Retina (tissue), 1 donor: ENCODE measurements at regions not wholly inside any gene's neighbourhood (a gene's known extent, or its start where the extent isn't known, plus 50 kb on each side); places are given as distances from the start of the nearest gene placed in this dataset.
A peak's percentile ranks its signal among the peaks of the same experiment; 100 is the strongest.

Experiments used
- DNase-seq: peaks from one replicate; pipeline ENCODE4 v3.0.0-alpha.2; 2016

- DNase-seq = no peak
Observed at GRCh38 chr14:75333606-75334548, 55.2 kb downstream of the FOS start.

GRCh38 chr14:75334549-75335051, 56.0 kb downstream of the FOS start:
- peak; percentile 13 for DNase-seq

DNA sequence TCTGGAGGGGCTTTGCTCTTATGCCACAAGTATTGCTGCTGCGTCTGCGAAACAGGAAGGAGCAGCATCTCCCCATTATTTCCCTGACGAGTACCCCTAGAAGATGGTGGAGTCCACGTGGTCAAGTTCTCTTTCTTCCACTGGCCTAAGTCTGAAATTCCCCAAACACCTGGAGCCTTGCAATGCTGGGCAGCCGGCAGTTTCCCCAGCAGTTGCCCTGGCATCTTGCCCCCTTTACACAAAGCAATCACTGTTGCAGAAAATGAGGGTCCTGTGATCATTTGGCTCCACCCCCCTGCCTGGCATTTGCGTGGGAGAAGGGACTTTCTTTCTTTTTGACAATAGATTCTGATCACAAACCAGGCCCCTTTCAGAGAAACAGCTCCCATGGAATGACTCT, 56.9 kb downstream of the FOS start:
- peak; percentile 56 for DNase-seq

- no peak for DNase-seq
Observed at GRCh38 chr14:75338398-75338797, 59.8 kb downstream of the FOS start.

DNA sequence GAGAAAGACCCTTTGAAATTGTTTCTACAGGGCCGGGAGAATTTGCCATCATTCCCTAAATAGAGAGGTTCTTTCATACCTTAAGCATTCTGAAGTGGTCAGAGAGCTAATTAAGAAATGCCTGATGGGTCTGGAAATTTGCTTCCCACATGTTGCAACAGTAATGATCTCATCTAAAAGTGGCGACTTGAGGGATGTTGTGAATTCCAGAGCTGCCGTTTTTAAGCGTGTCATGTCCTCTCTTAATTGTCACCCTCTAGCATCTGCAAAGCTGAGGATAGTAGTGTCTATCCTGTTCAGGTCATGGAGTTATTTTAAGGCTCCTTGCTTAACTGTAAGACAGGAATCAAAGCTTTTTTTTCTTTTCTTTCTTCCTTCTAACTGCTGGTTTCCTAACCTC, 60.4 kb downstream of the FOS start:
- no peak for DNase-seq

GRCh38 chr14:75340921-75341320, 62.3 kb downstream of the FOS start:
- no peak for DNase-seq

GRCh38 chr14:75341620-75342019, 63.0 kb downstream of the FOS start:
- no peak for DNase-seq

- no peak for DNase-seq
Observed at GRCh38 chr14:75342762-75343599, 64.4 kb downstream of the FOS start.

- no peak for DNase-seq
Observed at GRCh38 chr14:75343911-75344310, 65.3 kb downstream of the FOS start.

DNA sequence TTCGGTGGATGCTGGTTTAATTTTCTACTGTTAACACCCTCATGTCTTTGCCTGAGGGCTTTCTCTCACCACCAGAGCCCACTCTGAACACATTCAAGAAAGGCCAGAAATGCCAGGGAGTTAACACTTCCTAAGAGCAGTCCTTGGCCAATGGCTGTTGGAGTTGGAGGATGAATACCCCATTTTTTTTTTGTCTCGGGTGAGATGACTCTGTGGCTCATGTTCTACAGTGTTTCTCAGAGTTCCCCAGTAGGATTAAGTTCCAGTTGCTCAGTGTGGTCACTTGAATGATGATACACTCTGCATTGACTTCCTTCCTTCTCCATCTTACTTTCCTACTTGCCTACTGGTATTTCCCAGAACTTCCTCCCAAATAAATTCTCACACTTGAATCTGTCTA, 65.8 kb downstream of the FOS start:
- no peak for DNase-seq

DNA sequence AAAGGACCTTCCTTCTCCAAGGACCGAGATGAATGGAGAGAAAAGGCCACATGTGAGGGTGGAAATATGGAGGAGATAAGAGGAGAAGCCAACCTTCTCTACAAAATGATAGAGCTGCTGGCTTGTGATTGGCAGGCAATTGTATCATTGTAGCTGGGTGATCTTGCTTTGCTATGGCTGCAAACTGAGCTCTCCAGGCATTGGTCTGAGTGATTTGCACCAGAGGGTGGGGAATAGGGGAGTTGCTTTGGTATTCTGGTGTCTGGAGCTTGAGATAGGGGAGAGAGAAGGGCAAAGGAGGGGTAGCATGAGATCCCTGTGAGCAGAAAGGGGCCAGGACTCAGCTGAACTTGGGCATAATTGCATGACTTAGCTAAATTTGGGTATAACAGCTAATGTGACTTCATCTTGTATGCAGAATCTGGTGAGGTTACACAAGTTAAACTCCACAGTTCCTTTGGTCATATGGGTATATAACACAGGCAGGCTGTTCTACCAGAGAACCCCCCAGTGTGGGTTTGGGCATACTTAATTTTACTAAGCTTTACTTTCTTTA, 72.0 kb downstream of the FOS start:
- no peak for DNase-seq

DNA sequence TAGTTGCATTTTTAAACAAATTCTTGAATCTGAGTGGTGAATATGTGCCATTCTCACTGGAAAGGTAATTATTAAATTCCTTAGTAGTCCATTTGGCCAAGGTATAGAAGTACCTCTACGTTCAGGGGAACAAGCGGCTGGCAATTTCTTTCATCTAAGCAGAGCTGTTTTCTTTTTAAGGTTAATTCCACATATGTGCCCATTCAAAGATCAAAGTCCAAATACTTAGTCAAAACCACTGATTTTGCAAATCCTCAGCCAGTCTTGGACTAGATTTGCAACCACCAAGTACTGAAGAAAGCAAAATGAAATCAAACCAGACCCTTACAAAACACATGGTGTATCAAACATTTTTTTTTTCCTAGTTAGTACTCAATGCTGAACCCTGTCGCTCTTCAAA, 68.7 kb upstream of the JDP2 start:
- no peak for DNase-seq

DNA sequence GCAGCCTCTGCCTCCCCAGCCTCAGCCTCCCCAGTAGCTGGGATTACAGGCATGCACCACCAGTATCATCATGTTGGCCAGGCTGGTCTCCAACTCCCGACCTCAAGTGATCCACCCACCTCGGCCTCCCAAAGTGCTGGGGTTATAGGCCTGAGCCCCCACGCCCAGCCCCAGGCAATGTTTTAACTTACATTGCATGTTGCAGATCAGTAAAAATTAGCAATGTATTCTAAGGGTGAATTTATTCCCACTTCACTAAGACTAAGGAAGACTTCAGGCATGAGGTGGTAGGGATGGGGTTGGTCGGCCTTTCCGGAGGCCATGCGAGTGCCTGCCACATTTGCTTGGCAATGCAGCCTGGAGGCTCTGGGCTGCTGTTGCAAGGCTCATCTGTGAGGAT, 66.8 kb upstream of the JDP2 start:
- no peak for DNase-seq

DNA sequence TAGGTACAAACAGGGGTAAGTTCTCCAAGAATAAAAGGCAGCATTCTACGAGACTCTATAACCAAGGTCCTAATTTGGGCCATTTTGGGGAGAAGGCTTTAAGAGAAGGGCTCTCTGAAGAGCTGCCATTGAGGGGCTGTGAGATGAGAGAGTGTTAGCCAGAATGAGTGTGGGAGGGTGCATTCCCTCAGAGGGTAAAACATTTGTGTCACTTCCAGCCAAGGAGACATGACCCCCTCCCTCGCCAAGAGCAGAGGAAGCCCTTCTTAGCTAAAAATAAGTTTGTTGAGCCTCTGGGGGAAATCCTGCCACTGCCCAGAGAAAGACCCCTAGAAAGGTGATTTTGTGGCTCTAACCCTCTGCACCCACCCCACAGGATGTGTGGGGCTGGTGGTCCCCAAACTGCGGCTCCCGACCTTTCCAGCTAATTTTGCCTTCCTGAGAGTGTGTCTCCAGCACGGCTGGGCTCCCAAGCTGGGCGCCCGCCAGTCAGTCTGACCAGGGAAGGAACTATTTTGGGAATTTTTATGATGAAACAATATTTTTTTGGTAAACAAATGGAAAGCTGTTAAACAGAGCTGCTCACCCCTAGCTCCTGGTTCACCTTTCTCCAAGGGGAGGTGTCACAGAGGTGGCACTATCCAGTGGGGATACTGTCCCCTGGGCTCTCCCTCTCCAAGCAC, 65.9 kb upstream of the JDP2 start:
- DNase-seq = no peak

DNA sequence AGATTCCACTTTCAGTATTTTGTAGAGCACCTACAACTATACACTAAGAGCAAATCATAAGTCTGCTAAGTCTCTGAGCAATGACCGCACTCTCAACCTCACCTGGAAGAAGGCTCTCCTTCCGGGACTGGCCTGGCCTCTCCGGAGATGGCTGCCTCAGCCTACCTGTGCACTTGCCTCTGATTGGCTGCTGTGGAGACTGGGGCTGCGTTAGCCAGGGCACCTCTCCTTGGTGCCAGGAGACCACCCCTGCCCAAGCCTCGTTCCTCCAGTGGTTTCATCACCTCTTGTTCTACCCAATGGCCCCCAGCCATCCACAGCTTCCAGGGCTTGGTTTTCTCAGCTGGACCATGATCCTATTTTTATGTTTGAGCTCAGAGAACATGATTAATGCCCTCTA, 64.7 kb upstream of the JDP2 start:
- DNase-seq = no peak

DNA sequence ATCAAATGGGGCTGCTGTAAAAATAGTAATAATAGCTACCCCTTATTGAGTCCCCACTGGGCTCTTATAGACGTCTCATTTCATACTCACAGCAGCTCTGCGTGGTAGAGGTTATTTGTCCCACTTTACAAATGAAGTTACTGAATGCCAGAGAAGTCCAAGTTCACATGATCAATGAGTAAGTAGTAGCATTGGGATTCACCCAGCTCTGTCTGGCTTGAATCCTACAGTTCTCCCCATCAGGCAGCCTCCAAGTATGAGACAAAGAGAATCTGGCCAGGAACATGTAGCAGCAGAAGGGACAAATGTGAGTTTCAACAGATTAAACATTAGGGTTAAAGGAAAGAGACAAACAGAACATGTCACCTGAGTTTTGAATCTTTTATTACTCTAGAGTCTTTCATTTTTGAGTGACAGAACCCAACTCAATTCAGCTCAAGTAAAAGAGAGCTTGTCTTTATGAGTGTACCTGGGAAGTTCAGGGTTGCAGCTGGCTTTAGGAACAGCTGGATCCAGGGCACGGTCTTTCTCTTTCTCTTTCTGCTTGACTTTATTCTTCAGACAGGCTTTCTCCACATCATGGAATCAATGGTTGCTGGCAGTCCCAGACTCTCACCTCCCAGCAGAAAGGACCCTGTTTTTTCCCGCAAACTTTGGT, 64.1 kb upstream of the JDP2 start:
- no peak for DNase-seq

- no peak for DNase-seq
Observed at GRCh38 chr14:75365116-75365515, 62.7 kb upstream of the JDP2 start.

- DNase-seq = no peak
Observed at GRCh38 chr14:75366963-75367362, 60.9 kb upstream of the JDP2 start.

GRCh38 chr14:75368333-75368732, 59.5 kb upstream of the JDP2 start:
- DNase-seq = no peak

DNA sequence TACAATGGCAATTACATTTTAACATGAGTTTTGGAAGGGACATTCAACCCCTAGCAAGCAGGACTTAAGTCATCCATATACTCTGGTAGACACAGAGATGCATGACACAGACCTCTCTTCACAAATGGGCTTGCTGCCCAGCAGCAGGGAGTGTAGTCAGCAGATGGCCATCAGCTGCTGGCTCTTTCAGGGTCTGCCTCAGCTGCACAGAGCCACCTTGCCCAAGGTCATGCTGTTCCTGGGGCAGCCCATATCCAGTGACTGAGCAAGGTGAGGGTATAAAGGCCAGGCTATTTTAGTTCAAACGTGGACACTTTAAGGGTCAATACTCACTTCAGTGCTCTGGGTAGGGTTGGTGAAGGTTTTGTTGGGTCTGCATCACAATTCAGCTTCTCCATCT, 58.3 kb upstream of the JDP2 start:
- DNase-seq = no peak

GRCh38 chr14:75370416-75371205, 57.2 kb upstream of the JDP2 start:
- no peak for DNase-seq
